OCI-LY3 (cell line): ENCODE measurements at regions not wholly inside any gene's neighbourhood (a gene's known extent, or its start where the extent isn't known, plus 50 kb on each side); places are given as distances from the start of the nearest gene placed in this dataset.

Experiments used
- H2AFZ ChIP-seq: fragments of 200-600, 300-600 bp; shearing (Covaris generic); 2 replicates; pipeline ENCODE4 v1.6.0; 2014; ENCODE audit warnings: antibody characterized with exemption, low read depth, low read length
- H3K27ac ChIP-seq: fragments of 200-600, 300-600 bp; sonication (generic); 2 replicates; pipeline ENCODE4 v1.5.1; 2014; ENCODE audit warnings: mild to moderate bottlenecking, low read length, moderate library complexity, mixed read lengths
- H3K27me3 ChIP-seq: fragments of 200-600, 300-600 bp; sonication (generic); 2 replicates; pipeline ENCODE4 v1.6.1; 2014; ENCODE audit warnings: low read depth, low read length, mixed read lengths
- H3K36me3 ChIP-seq: fragments of 200-600, 300-600 bp; sonication (generic); replicated peaks from 2 replicates; pipeline ENCODE3; 2014; ENCODE audit warnings: low read depth, low read length, mixed read lengths
- H3K4me1 ChIP-seq: fragments of 300-600, 200-600 bp; sonication (generic); 2 replicates; pipeline ENCODE4 v1.6.1; 2014; ENCODE audit warnings: low read length, mixed read lengths
- H3K4me2 ChIP-seq: fragments of 200-600, 300-600 bp; sonication (generic); 2 replicates; pipeline ENCODE4 v1.6.1; 2014; ENCODE audit warnings: low read length, mixed read lengths
- H3K4me3 ChIP-seq: fragments of 300-600, 200-600 bp; sonication (generic); 2 replicates; pipeline ENCODE4 v1.5.1; 2014; ENCODE audit warnings: antibody characterized with exemption, mild to moderate bottlenecking, low read length, moderate library complexity
- H3K79me2 ChIP-seq: fragments of 300-600, 200-600 bp; shearing (Covaris generic); 2 replicates; pipeline ENCODE4 v1.6.1; 2014; ENCODE audit warnings: mild to moderate bottlenecking, low read length, mixed read lengths
- H3K9ac ChIP-seq: fragments of 300-600, 200-600 bp; shearing (Covaris generic); 2 replicates; pipeline ENCODE4 v1.6.0; 2014; ENCODE audit warnings: mild to moderate bottlenecking, low read length, moderate library complexity
- H3K9me3 ChIP-seq: fragments of 200-600, 300-600 bp; shearing (Covaris generic); 2 replicates; pipeline ENCODE4 v1.6.1; 2014; ENCODE audit warnings: low read length, mixed read lengths; ENCODE audit not compliant: insufficient read depth
- H4K20me1 ChIP-seq: fragments of 200-600, 300-600 bp; sonication (generic); 2 replicates; pipeline ENCODE4 v1.6.1; 2016; ENCODE audit warnings: low read length, mixed read lengths; ENCODE audit not compliant: insufficient read depth
- EZH2phosphoT487 ChIP-seq: fragments of 200-600 bp; shearing (Covaris generic); IDR thresholded peaks from 2 replicates; pipeline ENCODE4 v1.6.1; 2018; ENCODE audit warnings: antibody characterized with exemption, mixed run types, low read depth
- TF ChIP-seq, protein P1 (sequence below): fragments of 200-600, 300-600 bp; sonication (generic); IDR thresholded peaks from 2 replicates; pipeline ENCODE4 v1.5.1; 2014; ENCODE audit warnings: antibody characterized with exemption, low read length, low read depth

DNA sequence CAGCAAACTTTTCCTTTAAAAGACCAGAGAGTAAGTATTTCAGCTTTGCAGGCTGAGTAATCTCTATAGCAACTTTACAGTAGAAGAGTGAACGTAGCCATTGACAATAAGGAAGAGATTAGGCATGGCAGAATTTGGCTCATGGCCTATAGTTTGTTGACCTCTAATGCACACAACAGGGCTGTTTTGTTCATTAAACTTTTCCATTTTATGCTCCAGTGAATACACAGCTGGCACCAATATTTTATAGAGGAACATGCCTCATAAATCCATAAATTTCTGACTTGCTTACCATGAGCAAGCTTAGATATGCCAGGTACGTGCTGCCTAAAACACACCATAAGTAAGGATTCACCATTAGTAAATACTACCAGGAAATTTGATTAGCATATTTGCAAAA, 609.0 kb upstream of the STXBP6 start:
- TF ChIP-seq EZH2phosphoT487, result no peak
- Histone ChIP-seq H3K4me3 (no peak overlapping the region), H3K79me2 (no peaks in the 10 kb centered on the region), H3K9ac (no peak overlapping the region), H3K36me3 (no peaks in the 10 kb centered on the region), H2AFZ (no peak overlapping the region), H3K27me3 (no peaks in the 10 kb centered on the region), H3K4me2 (no peak overlapping the region), H3K27ac (no peak overlapping the region), H3K9me3 (no peaks in the 10 kb centered on the region), H4K20me1 (no peaks in the 10 kb centered on the region), H3K4me1 (no peaks in the 10 kb centered on the region)

DNA sequence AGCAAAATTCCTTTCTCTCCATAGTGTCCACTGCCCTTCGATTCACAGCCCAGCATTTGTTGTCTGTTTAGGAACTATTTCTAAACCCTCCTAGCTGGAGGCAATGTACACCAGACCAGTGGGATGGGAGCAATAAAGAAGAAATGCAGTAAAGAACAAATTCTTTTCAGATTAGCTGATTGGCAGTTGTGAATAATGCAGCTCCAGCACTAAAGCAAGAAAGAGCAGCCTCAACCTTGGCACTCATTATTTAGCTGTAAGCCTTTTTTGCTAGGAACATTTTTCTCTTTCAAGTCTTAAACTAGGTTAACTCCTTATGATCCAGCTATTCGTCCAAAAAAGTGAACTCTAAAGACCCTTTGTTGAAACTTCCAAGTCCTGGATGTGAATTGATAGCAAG, 580.5 kb upstream of the STXBP6 start:
- Histone ChIP-seq H3K4me1 (no peaks in the 10 kb centered on the region), H2AFZ (no peak overlapping the region), H4K20me1 (no peaks in the 10 kb centered on the region), H3K79me2 (no peaks in the 10 kb centered on the region), H3K4me2 (no peak overlapping the region), H3K9ac (no peak overlapping the region), H3K4me3 (no peak overlapping the region), H3K27me3 (no peaks in the 10 kb centered on the region), H3K36me3 (no peaks in the 10 kb centered on the region), H3K9me3 (no peaks in the 10 kb centered on the region), H3K27ac (no peak overlapping the region)
- TF ChIP-seq EZH2phosphoT487, result no peak
- TF ChIP-seq, protein P1, sequence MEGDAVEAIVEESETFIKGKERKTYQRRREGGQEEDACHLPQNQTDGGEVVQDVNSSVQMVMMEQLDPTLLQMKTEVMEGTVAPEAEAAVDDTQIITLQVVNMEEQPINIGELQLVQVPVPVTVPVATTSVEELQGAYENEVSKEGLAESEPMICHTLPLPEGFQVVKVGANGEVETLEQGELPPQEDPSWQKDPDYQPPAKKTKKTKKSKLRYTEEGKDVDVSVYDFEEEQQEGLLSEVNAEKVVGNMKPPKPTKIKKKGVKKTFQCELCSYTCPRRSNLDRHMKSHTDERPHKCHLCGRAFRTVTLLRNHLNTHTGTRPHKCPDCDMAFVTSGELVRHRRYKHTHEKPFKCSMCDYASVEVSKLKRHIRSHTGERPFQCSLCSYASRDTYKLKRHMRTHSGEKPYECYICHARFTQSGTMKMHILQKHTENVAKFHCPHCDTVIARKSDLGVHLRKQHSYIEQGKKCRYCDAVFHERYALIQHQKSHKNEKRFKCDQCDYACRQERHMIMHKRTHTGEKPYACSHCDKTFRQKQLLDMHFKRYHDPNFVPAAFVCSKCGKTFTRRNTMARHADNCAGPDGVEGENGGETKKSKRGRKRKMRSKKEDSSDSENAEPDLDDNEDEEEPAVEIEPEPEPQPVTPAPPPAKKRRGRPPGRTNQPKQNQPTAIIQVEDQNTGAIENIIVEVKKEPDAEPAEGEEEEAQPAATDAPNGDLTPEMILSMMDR, result no peak

DNA sequence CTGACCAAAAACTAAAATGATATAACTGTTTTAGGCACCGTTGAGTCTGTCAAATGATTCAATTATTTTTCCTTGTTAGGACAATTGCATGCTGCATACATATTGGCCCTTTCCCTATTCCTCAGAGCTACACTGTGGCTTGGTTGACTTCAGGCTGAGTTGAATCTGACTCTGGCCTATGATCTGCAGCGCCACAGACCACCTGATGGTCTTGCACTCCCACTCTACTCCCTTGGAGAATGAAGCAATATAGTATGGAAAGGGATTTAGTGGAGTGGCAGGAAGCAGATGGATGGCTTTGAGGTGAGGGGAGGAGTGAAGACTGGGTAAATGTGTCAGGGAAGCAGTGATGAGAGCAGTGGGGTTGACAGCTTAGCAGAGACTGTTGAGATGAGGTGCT, 579.0 kb upstream of the STXBP6 start:
- H3K9me3 ChIP-seq, result no peaks in the 10 kb centered on the region
- H3K36me3 ChIP-seq, result no peaks in the 10 kb centered on the region
- H3K9ac ChIP-seq, result no peak overlapping the region
- H3K79me2 ChIP-seq, result no peaks in the 10 kb centered on the region
- H4K20me1 ChIP-seq, result no peaks in the 10 kb centered on the region
- H3K27me3 ChIP-seq, result no peaks in the 10 kb centered on the region
- H3K4me2 ChIP-seq, result no peak overlapping the region
- TF ChIP-seq EZH2phosphoT487, result no peak
- TF ChIP-seq, protein P1, result no peak
- no peak overlapping the region for H2AFZ ChIP-seq
- no peak overlapping the region for H3K27ac ChIP-seq
- H3K4me3 ChIP-seq, result no peak overlapping the region
- no peaks in the 10 kb centered on the region for H3K4me1 ChIP-seq

DNA sequence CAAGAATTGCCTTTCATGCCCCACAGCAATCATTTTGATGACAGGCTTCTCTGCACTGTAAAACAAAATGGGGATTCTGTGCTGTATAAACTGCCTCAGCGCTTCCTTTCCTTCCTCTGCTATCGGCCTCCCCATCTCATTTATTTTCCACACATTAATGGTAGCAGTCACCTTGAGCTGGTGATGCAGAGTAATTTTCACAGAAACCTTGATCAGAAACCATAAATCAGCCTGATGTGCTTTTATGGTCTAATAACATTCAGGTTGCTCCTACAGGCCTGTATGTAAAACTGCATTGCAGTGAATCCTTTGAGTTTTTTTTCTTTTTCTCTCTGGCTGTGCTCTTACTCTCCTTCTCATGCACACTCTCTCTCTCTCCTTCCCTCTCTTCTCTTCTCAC, 578.4 kb upstream of the STXBP6 start:
- Histone ChIP-seq H3K9me3 (no peaks in the 10 kb centered on the region), H2AFZ (no peak overlapping the region), H3K79me2 (no peaks in the 10 kb centered on the region), H3K4me1 (no peaks in the 10 kb centered on the region), H3K27ac (no peak overlapping the region), H3K4me3 (no peak overlapping the region), H3K9ac (no peak overlapping the region), H4K20me1 (no peaks in the 10 kb centered on the region), H3K27me3 (no peaks in the 10 kb centered on the region), H3K36me3 (no peaks in the 10 kb centered on the region), H3K4me2 (no peak overlapping the region)
- TF ChIP-seq, protein P1, result no peak
- no peak for TF ChIP-seq EZH2phosphoT487

DNA sequence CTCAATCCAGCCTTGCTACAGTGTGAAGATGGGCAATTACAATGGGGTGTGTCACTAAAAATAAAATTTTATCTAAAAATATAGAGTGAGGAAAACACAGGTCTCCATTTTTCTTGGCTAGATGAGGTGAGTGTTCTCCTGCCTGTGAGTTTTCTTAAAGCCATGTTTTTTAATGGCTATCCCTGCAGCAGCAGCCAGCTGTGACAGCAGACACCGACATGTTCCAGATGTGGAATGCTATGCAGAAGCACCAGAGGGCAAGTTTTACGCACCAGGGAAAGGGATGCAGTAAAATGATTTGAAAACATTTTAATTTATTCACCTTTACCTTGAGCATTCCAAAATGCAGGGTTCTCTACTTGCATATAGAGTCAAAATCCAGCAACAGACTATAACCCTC, 577.0 kb upstream of the STXBP6 start:
- TF ChIP-seq EZH2phosphoT487, result no peak
- TF ChIP-seq, protein P1, result no peak
- no peaks in the 10 kb centered on the region for H3K27me3 ChIP-seq
- H2AFZ ChIP-seq, result no peak overlapping the region
- no peak overlapping the region for H3K9ac ChIP-seq
- H3K9me3 ChIP-seq, result no peaks in the 10 kb centered on the region
- no peaks in the 10 kb centered on the region for H3K36me3 ChIP-seq
- H3K4me2 ChIP-seq, result no peak overlapping the region
- H3K27ac ChIP-seq, result no peak overlapping the region
- H4K20me1 ChIP-seq, result no peaks in the 10 kb centered on the region
- H3K4me3 ChIP-seq, result no peak overlapping the region
- H3K4me1 ChIP-seq, result no peaks in the 10 kb centered on the region
- H3K79me2 ChIP-seq, result no peaks in the 10 kb centered on the region
